ENCODE measurements at regions not wholly inside any gene's neighbourhood (a gene's known extent, or its start where the extent isn't known, plus 50 kb on each side); places are given as distances from the start of the nearest gene placed in this dataset.

- Histone ChIP-seq H3K36me3 (ENCODE audit: control insufficient read depth in 4 of 4, insufficient read depth in 4 of 4, low read length in 3 of 4) (no peaks in the 10 kb centered on the region), H3K27me3 (replicated peaks in 2 of 5; ENCODE audit: control insufficient read depth in 4 of 5, insufficient read depth in 5 of 5, low read length in 4 of 5) (no peaks in the 10 kb centered on the region), H3K9me3 (ENCODE audit: control extremely low read depth in 1 of 5, control insufficient read depth in 4 of 5, insufficient read depth in 2 of 5, low read depth in 1 of 5, low read length in 4 of 5) (no peaks in the 10 kb centered on the region), H3K27ac (ENCODE audit: insufficient read depth in 1 of 2, low read depth in 1 of 2, low read length in 2 of 2, poor library complexity in 1 of 2, severe bottlenecking in 2 of 2) (no peak overlapping the region), H3K4me1 (ENCODE audit: control extremely low read depth in 1 of 4, control insufficient read depth in 4 of 4, insufficient read depth in 4 of 4, low read length in 3 of 4) (no peaks in the 10 kb centered on the region), H3K4me3 (ENCODE audit: control insufficient read depth in 1 of 7, extremely low read depth in 1 of 7, insufficient read depth in 4 of 7, low read depth in 2 of 7, low read length in 6 of 7) (no peak overlapping the region)
- 86% methylated on average over 2 of the region's 3 CpGs for WGBS (ENCODE audit: insufficient coverage)
- DNase-seq, result peak in 1 of 3 donors; percentile 6
- ChIA-PET CTCF (no interaction called here), POLR2A (no interaction called here)
Observed at GRCh38 chr2:12617366-12617765, 99.4 kb upstream of the TRIB2 start.

GRCh38 chr2:12617853-12618252 lies 98.9 kb upstream of the TRIB2 start:
- H3K36me3 ChIP-seq (ENCODE audit: control insufficient read depth in 4 of 4, insufficient read depth in 4 of 4, low read length in 3 of 4), result no peaks in the 10 kb centered on the region
- no peaks in the 10 kb centered on the region for H3K9me3 ChIP-seq (ENCODE audit: control extremely low read depth in 1 of 5, control insufficient read depth in 4 of 5, insufficient read depth in 2 of 5, low read depth in 1 of 5, low read length in 4 of 5)
- no peaks in the 10 kb centered on the region for H3K27me3 ChIP-seq (replicated peaks in 2 of 5; ENCODE audit: control insufficient read depth in 4 of 5, insufficient read depth in 5 of 5, low read length in 4 of 5)
- no peak overlapping the region for H3K27ac ChIP-seq (ENCODE audit: insufficient read depth in 1 of 2, low read depth in 1 of 2, low read length in 2 of 2, poor library complexity in 1 of 2, severe bottlenecking in 2 of 2)
- WGBS (ENCODE audit: insufficient coverage), result 100% methylated on average over 2 of the region's 2 CpGs
- DNase-seq, result no peak
- ChIA-PET POLR2A (no interaction called here), CTCF (no interaction called here)
- H3K4me3 ChIP-seq (ENCODE audit: control insufficient read depth in 1 of 7, extremely low read depth in 1 of 7, insufficient read depth in 4 of 7, low read depth in 2 of 7, low read length in 6 of 7), result no peak overlapping the region
- no peaks in the 10 kb centered on the region for H3K4me1 ChIP-seq (ENCODE audit: control extremely low read depth in 1 of 4, control insufficient read depth in 4 of 4, insufficient read depth in 4 of 4, low read length in 3 of 4)

- H3K27ac ChIP-seq (ENCODE audit: insufficient read depth in 1 of 2, low read depth in 1 of 2, low read length in 2 of 2, poor library complexity in 1 of 2, severe bottlenecking in 2 of 2), result no peak overlapping the region
- no peaks in the 10 kb centered on the region for H3K36me3 ChIP-seq (ENCODE audit: control insufficient read depth in 4 of 4, insufficient read depth in 4 of 4, low read length in 3 of 4)
- DNase-seq, result no peak
- ChIA-PET CTCF (no interaction called here), POLR2A (no interaction called here)
- no peaks in the 10 kb centered on the region for H3K27me3 ChIP-seq (replicated peaks in 2 of 5; ENCODE audit: control insufficient read depth in 4 of 5, insufficient read depth in 5 of 5, low read length in 4 of 5)
- H3K4me3 ChIP-seq (ENCODE audit: control insufficient read depth in 1 of 7, extremely low read depth in 1 of 7, insufficient read depth in 4 of 7, low read depth in 2 of 7, low read length in 6 of 7), result no peak overlapping the region
- no peaks in the 10 kb centered on the region for H3K4me1 ChIP-seq (ENCODE audit: control extremely low read depth in 1 of 4, control insufficient read depth in 4 of 4, insufficient read depth in 4 of 4, low read length in 3 of 4)
- no peaks in the 10 kb centered on the region for H3K9me3 ChIP-seq (ENCODE audit: control extremely low read depth in 1 of 5, control insufficient read depth in 4 of 5, insufficient read depth in 2 of 5, low read depth in 1 of 5, low read length in 4 of 5)
Observed at GRCh38 chr2:12618576-12618975, 98.2 kb upstream of the TRIB2 start.

GRCh38 chr2:12619975-12620374 lies 96.8 kb upstream of the TRIB2 start:
- no peak for DNase-seq
- H3K4me3 ChIP-seq (ENCODE audit: control insufficient read depth in 1 of 7, extremely low read depth in 1 of 7, insufficient read depth in 4 of 7, low read depth in 2 of 7, low read length in 6 of 7), result no peak overlapping the region
- no peaks in the 10 kb centered on the region for H3K36me3 ChIP-seq (ENCODE audit: control insufficient read depth in 4 of 4, insufficient read depth in 4 of 4, low read length in 3 of 4)
- no peaks in the 10 kb centered on the region for H3K9me3 ChIP-seq (ENCODE audit: control extremely low read depth in 1 of 5, control insufficient read depth in 4 of 5, insufficient read depth in 2 of 5, low read depth in 1 of 5, low read length in 4 of 5)
- CTCF ChIA-PET, result no interaction called here
- POLR2A ChIA-PET, result interaction anchor here (0.5 kb wide), 1 partner anchor 119 kb away, joined by 5 read pairs; no protein-coding TSS in a partner anchor
- no peaks in the 10 kb centered on the region for H3K27me3 ChIP-seq (replicated peaks in 2 of 5; ENCODE audit: control insufficient read depth in 4 of 5, insufficient read depth in 5 of 5, low read length in 4 of 5)
- no peaks in the 10 kb centered on the region for H3K4me1 ChIP-seq (ENCODE audit: control extremely low read depth in 1 of 4, control insufficient read depth in 4 of 4, insufficient read depth in 4 of 4, low read length in 3 of 4)
- H3K27ac ChIP-seq (ENCODE audit: insufficient read depth in 1 of 2, low read depth in 1 of 2, low read length in 2 of 2, poor library complexity in 1 of 2, severe bottlenecking in 2 of 2), result no peak overlapping the region
- WGBS (ENCODE audit: insufficient coverage), result 93% methylated on average over 3 of the region's 3 CpGs

GRCh38 chr2:12620759-12621158 lies 96.0 kb upstream of the TRIB2 start:
- Histone ChIP-seq H3K27ac (ENCODE audit: insufficient read depth in 1 of 2, low read depth in 1 of 2, low read length in 2 of 2, poor library complexity in 1 of 2, severe bottlenecking in 2 of 2) (no peak overlapping the region), H3K4me1 (ENCODE audit: control extremely low read depth in 1 of 4, control insufficient read depth in 4 of 4, insufficient read depth in 4 of 4, low read length in 3 of 4) (no peaks in the 10 kb centered on the region), H3K36me3 (ENCODE audit: control insufficient read depth in 4 of 4, insufficient read depth in 4 of 4, low read length in 3 of 4) (no peaks in the 10 kb centered on the region), H3K4me3 (ENCODE audit: control insufficient read depth in 1 of 7, extremely low read depth in 1 of 7, insufficient read depth in 4 of 7, low read depth in 2 of 7, low read length in 6 of 7) (no peak overlapping the region), H3K27me3 (replicated peaks in 2 of 5; ENCODE audit: control insufficient read depth in 4 of 5, insufficient read depth in 5 of 5, low read length in 4 of 5) (no peaks in the 10 kb centered on the region), H3K9me3 (ENCODE audit: control extremely low read depth in 1 of 5, control insufficient read depth in 4 of 5, insufficient read depth in 2 of 5, low read depth in 1 of 5, low read length in 4 of 5) (no peaks in the 10 kb centered on the region)
- DNase-seq, result no peak
- WGBS (ENCODE audit: insufficient coverage), result no CpG with 5 or more reads among the region's 2 CpGs
- ChIA-PET POLR2A (no interaction called here), CTCF (no interaction called here)

GRCh38 chr2:12623051-12623450 lies 93.7 kb upstream of the TRIB2 start:
- Histone ChIP-seq H3K4me1 (ENCODE audit: control extremely low read depth in 1 of 4, control insufficient read depth in 4 of 4, insufficient read depth in 4 of 4, low read length in 3 of 4) (no peaks in the 10 kb centered on the region), H3K9me3 (ENCODE audit: control extremely low read depth in 1 of 5, control insufficient read depth in 4 of 5, insufficient read depth in 2 of 5, low read depth in 1 of 5, low read length in 4 of 5) (no peaks in the 10 kb centered on the region), H3K4me3 (ENCODE audit: control insufficient read depth in 1 of 7, extremely low read depth in 1 of 7, insufficient read depth in 4 of 7, low read depth in 2 of 7, low read length in 6 of 7) (no peak overlapping the region), H3K36me3 (ENCODE audit: control insufficient read depth in 4 of 4, insufficient read depth in 4 of 4, low read length in 3 of 4) (no peaks in the 10 kb centered on the region), H3K27ac (ENCODE audit: insufficient read depth in 1 of 2, low read depth in 1 of 2, low read length in 2 of 2, poor library complexity in 1 of 2, severe bottlenecking in 2 of 2) (no peak overlapping the region), H3K27me3 (replicated peaks in 2 of 5; ENCODE audit: control insufficient read depth in 4 of 5, insufficient read depth in 5 of 5, low read length in 4 of 5) (no peaks in the 10 kb centered on the region)
- CTCF ChIA-PET, result no interaction called here
- no peak for DNase-seq
- POLR2A ChIA-PET, result no interaction called here
- no CpG with 5 or more reads among the region's 1 CpG for WGBS (ENCODE audit: insufficient coverage)

GRCh38 chr2:12624384-12624783 lies 92.4 kb upstream of the TRIB2 start:
- Histone ChIP-seq H3K4me3 (ENCODE audit: control insufficient read depth in 1 of 7, extremely low read depth in 1 of 7, insufficient read depth in 4 of 7, low read depth in 2 of 7, low read length in 6 of 7) (no peak overlapping the region), H3K27ac (ENCODE audit: insufficient read depth in 1 of 2, low read depth in 1 of 2, low read length in 2 of 2, poor library complexity in 1 of 2, severe bottlenecking in 2 of 2) (no peak overlapping the region), H3K9me3 (ENCODE audit: control extremely low read depth in 1 of 5, control insufficient read depth in 4 of 5, insufficient read depth in 2 of 5, low read depth in 1 of 5, low read length in 4 of 5) (no peaks in the 10 kb centered on the region), H3K36me3 (ENCODE audit: control insufficient read depth in 4 of 4, insufficient read depth in 4 of 4, low read length in 3 of 4) (no peaks in the 10 kb centered on the region), H3K4me1 (ENCODE audit: control extremely low read depth in 1 of 4, control insufficient read depth in 4 of 4, insufficient read depth in 4 of 4, low read length in 3 of 4) (no peaks in the 10 kb centered on the region), H3K27me3 (replicated peaks in 2 of 5; ENCODE audit: control insufficient read depth in 4 of 5, insufficient read depth in 5 of 5, low read length in 4 of 5) (no peaks in the 10 kb centered on the region)
- POLR2A ChIA-PET, result interaction anchor here (1.3 kb wide), 1 partner anchor 719 kb away, joined by 3 read pairs; no protein-coding TSS in a partner anchor
- DNase-seq, result no peak
- 97% methylated on average over 3 of the region's 6 CpGs for WGBS (ENCODE audit: insufficient coverage)
- CTCF ChIA-PET, result interaction anchor here (0.6 to 1.3 kb wide), 2 partner anchors 12 to 378 kb away, joined by 3 to 4 read pairs; no protein-coding TSS in a partner anchor

Measured in common myeloid progenitor, CD34-positive (primary cell).